IMR-90 (cell line): ENCODE measurements at regions not wholly inside any gene's neighbourhood (a gene's known extent, or its start where the extent isn't known, plus 50 kb on each side); places are given as distances from the start of the nearest gene placed in this dataset.

ENCODE experiments used
- ATAC-seq: fragments of 200-7000 bp; cut with Tn5 transposase; 2 replicates; pipeline ENCODE4 v1.9.1; 2020; ENCODE audit warnings: low read depth, mild to moderate bottlenecking, moderate library complexity
- BruUV-seq: library from RNA; stranded (reverse); fragments of 400-500 nt; replicated peaks from 2 replicates; lab custom pipeline; 2021; lab: Mats Ljungman, UMichigan
- CTCF ChIA-PET: fragments of 300-600 bp; formaldehyde crosslinking; extraction: SDS; loops from one replicate; lab custom pipeline; 2021; ENCODE audit warnings: antibody characterized with exemption; lab: Yijun Ruan, JAX
- POLR2A ChIA-PET: fragments of 300-600 bp; sonication (Branson Sonifier 250); formaldehyde crosslinking; loops from one replicate; lab custom pipeline; 2022; ENCODE audit warnings: antibody characterized with exemption; ENCODE audit not compliant: unreplicated experiment; lab: Charles Lee
- DNase-seq: peaks from one replicate; pipeline ENCODE4 v3.0.0; 2013
- H2AFZ ChIP-seq: replicated peaks from 2 replicates; pipeline ENCODE3; 2013; ENCODE audit warnings: low read length, mild to moderate bottlenecking; ENCODE audit not compliant: poor library complexity
- H2AK5ac ChIP-seq: 2 replicates; pipeline ENCODE4 v1.6.1; 2013; ENCODE audit warnings: low read depth, low read length, inconsistent platforms
- H2AK9ac ChIP-seq: replicated peaks from 2 replicates; pipeline ENCODE3; 2013; ENCODE audit warnings: mild to moderate bottlenecking, low read depth, low read length, moderate library complexity; ENCODE audit not compliant: poor library complexity
- H2BK120ac ChIP-seq: 2 replicates; pipeline ENCODE4 v1.6.1; 2013; ENCODE audit warnings: low read depth, low read length, inconsistent platforms
- H2BK15ac ChIP-seq: 3 replicates; pipeline ENCODE4 v1.6.1; 2013; ENCODE audit warnings: low read depth, low read length, inconsistent platforms
- H2BK20ac ChIP-seq: 2 replicates; pipeline ENCODE4 v1.6.1; 2013; ENCODE audit warnings: low read depth, mild to moderate bottlenecking, inconsistent platforms, low read length, moderate library complexity
- H2BK5ac ChIP-seq: 2 replicates; pipeline ENCODE4 v1.6.1; 2013; ENCODE audit warnings: mild to moderate bottlenecking, low read depth, low read length, inconsistent platforms; ENCODE audit not compliant: poor library complexity, severe bottlenecking
- H3K14ac ChIP-seq: replicated peaks from 2 replicates; pipeline ENCODE4 v1.6.1; 2013; ENCODE audit warnings: low read depth, low read length, inconsistent platforms
- H3K18ac ChIP-seq: 2 replicates; pipeline ENCODE4 v1.6.1; 2013; ENCODE audit warnings: low read depth, low read length, control low read depth
- H3K23ac ChIP-seq: 2 replicates; pipeline ENCODE4 v1.6.1; 2013; ENCODE audit warnings: low read depth, low read length, inconsistent platforms
- H3K27ac ChIP-seq: 2 replicates; pipeline ENCODE4 v1.5.1; 2013; ENCODE audit warnings: mild to moderate bottlenecking, control low read depth, low read length; ENCODE audit not compliant: insufficient read depth
- H3K27me3 ChIP-seq: 2 replicates; pipeline ENCODE4 v1.6.1; 2013; ENCODE audit warnings: low read length; ENCODE audit not compliant: control insufficient read depth, insufficient read depth
- H3K36me3 ChIP-seq: 2 replicates; pipeline ENCODE4 v1.6.1; 2013; ENCODE audit warnings: low read length, mixed read lengths; ENCODE audit not compliant: control insufficient read depth, insufficient read depth
- H3K4ac ChIP-seq: 2 replicates; pipeline ENCODE4 v1.6.1; 2013; ENCODE audit warnings: low read depth, low read length, inconsistent platforms
- H3K4me1 ChIP-seq: 2 replicates; pipeline ENCODE4 v1.6.1; 2013; ENCODE audit warnings: low read length, mixed read lengths; ENCODE audit not compliant: control insufficient read depth, insufficient read depth
- H3K4me2 ChIP-seq: 2 replicates; pipeline ENCODE4 v1.6.1; 2013; ENCODE audit warnings: low read depth, mild to moderate bottlenecking, control low read depth, low read length, moderate library complexity
- H3K4me3 ChIP-seq: 2 replicates; pipeline ENCODE4 v1.5.1; 2013; ENCODE audit warnings: low read depth, mild to moderate bottlenecking, control low read depth, low read length, moderate library complexity; ENCODE audit not compliant: insufficient read depth
- H3K56ac ChIP-seq: 2 replicates; pipeline ENCODE4 v1.6.1; 2013; ENCODE audit warnings: low read length, inconsistent platforms; ENCODE audit not compliant: insufficient read depth; ENCODE audit errors: extremely low read depth
- H3K79me1 ChIP-seq, 2 experiments: 2 replicates each; pipeline ENCODE4 v1.6.1; 2013; ENCODE audit warnings: low read length in 2 of 2, inconsistent platforms in 1 of 2, low read depth in 1 of 2
- H3K9ac ChIP-seq: 2 replicates; pipeline ENCODE4 v1.6.1; 2013; ENCODE audit warnings: low read depth, low read length, control low read depth
- H3K9me1 ChIP-seq: 2 replicates; pipeline ENCODE4 v1.6.1; 2013; ENCODE audit warnings: low read length, inconsistent platforms; ENCODE audit not compliant: insufficient read depth
- H3K9me3 ChIP-seq: 2 replicates; pipeline ENCODE4 v1.6.1; 2013; ENCODE audit warnings: low read length; ENCODE audit not compliant: control insufficient read depth, insufficient read depth
- H4K20me1 ChIP-seq: 2 replicates; pipeline ENCODE4 v1.6.1; 2013; ENCODE audit warnings: low read length, inconsistent platforms; ENCODE audit not compliant: insufficient read depth
- H4K5ac ChIP-seq: 2 replicates; pipeline ENCODE4 v1.6.1; 2013; ENCODE audit warnings: mild to moderate bottlenecking, low read depth, low read length, control low read depth
- H4K8ac ChIP-seq, 2 experiments: 2 replicates each; pipeline ENCODE4 v1.6.1; 2013; ENCODE audit warnings: low read depth in 2 of 2, low read length in 2 of 2, control low read depth in 1 of 2, inconsistent platforms in 1 of 2
- H4K91ac ChIP-seq: 2 replicates; pipeline ENCODE4 v1.6.1; 2013; ENCODE audit warnings: low read depth, low read length, inconsistent platforms; ENCODE audit not compliant: insufficient read depth
- BHLHE40 ChIP-seq: fragments of 150-350 bp; IDR thresholded peaks from 2 replicates; pipeline ENCODE4 v1.6.1; 2016; ENCODE audit warnings: mild to moderate bottlenecking, low read depth, low read length
- CEBPB ChIP-seq: IDR thresholded peaks from 2 replicates; pipeline ENCODE4 v1.6.1; 2012; ENCODE audit warnings: low read depth, low read length, improper control_type of control experiment
- CTCF ChIP-seq: conservative IDR thresholded peaks from 2 replicates; pipeline ENCODE4 v1.5.1; 2012; ENCODE audit warnings: mild to moderate bottlenecking, low read depth, low read length, improper control_type of control experiment
- FOS ChIP-seq: fragments of 150-350 bp; IDR thresholded peaks from 2 replicates; pipeline ENCODE4 v1.6.1; 2016; ENCODE audit warnings: low read depth, low read length
- MAFK ChIP-seq: IDR thresholded peaks from 2 replicates; pipeline ENCODE4 v1.6.1; 2012; ENCODE audit warnings: low read depth, low read length, improper control_type of control experiment
- NFE2L2 ChIP-seq: fragments of 150-350 bp; IDR thresholded peaks from 2 replicates; pipeline ENCODE4 v1.6.1; 2016; ENCODE audit warnings: low read depth, mild to moderate bottlenecking, low read length
- POLR2A ChIP-seq: IDR thresholded peaks from 2 replicates; pipeline ENCODE4 v1.6.1; 2012; ENCODE audit warnings: mild to moderate bottlenecking, low read depth, low read length
- RFX5 ChIP-seq: IDR thresholded peaks from 2 replicates; pipeline ENCODE4 v1.8.0; 2012; ENCODE audit warnings: low read depth, mild to moderate bottlenecking, low read length, moderate library complexity
- SMC3 ChIP-seq: fragments of 150-350 bp; IDR thresholded peaks from 2 replicates; pipeline ENCODE4 v1.6.1; 2016; ENCODE audit warnings: low read depth, mild to moderate bottlenecking, antibody characterized with exemption, low read length, moderate library complexity
- WGBS, 2 experiments: methylation state at CpG; one replicate each; pipeline versions ENCODE4 v1.1.5 to v1.1.7; 2013; ENCODE audit warnings: missing lambda C conversion rate in 2 of 2; ENCODE audit not compliant: insufficient read length in 1 of 2; ENCODE audit errors: extremely low coverage in 2 of 2; 5-methylcytosine and 5-hydroxymethylcytosine counted together
- dilution Hi-C: fragments of 300-500 bp; cut with HindIII; formaldehyde crosslinking; loops from one replicate; pipeline ENCODE4 v1.14.3; 2018; ENCODE audit warnings: low sequenced_read_pairs; ENCODE audit not compliant: unreplicated experiment
- in situ Hi-C: fragments of 300-500 bp; cut with MboI; formaldehyde crosslinking; loops from 3 replicates; pipeline ENCODE4 v1.14.3; 2019; ENCODE audit warnings: low sequenced_read_pairs, inconsistent platforms, mixed read lengths
- intact Hi-C: fragments of 100-400 bp; cut with micrococcal nuclease; formaldehyde crosslinking; loops from 2 replicates; pipeline ENCODE4 v1.10.0; 2022

DNA sequence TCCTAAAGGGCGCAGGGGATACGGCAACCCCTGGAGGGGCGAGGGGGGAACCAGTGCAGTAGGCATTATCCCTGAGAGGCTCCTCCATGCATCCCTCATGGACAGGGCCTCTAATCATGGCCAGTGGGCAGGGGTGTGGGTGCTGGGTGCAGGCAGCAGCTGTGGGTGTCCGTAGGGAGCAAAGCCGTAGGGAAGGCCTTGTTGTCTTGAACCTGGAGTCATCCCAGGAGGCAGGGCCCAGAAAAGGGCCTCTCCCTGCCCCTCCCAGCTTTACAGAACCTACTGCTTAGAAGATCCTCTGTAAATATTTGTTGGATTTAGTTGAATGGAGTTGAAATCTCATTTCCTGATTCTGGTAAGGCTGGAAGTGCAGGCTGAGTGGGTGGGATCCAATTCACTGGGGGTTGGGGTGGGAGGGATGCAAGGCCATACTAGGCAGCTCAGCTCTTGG, 207.0 kb upstream of the HAAO start:
- H3K4ac ChIP-seq, result no peak overlapping the region
- no peak overlapping the region for H2BK120ac ChIP-seq
- H3K9me3 ChIP-seq, result no peaks in the 10 kb centered on the region
- no peak overlapping the region for H3K4me3 ChIP-seq
- no peak overlapping the region for H3K4me2 ChIP-seq
- no TSS peak for BruUV-seq
- POLR2A ChIA-PET, result no interaction called here
- 80% methylated on average over 2 of the region's 5 CpGs; no CpG with 5 or more reads in 1 of the 2 experiments for WGBS, 2 experiments
- H3K27me3 ChIP-seq, result no peaks in the 10 kb centered on the region
- intact Hi-C loops, result no loop called here
- no peak overlapping the region for H2BK20ac ChIP-seq
- no peak overlapping the region for H3K27ac ChIP-seq
- CTCF ChIA-PET, result no interaction called here
- TF ChIP-seq BHLHE40, result no peak
- no peak for TF ChIP-seq FOS
- no peak for TF ChIP-seq CEBPB
- TF ChIP-seq CTCF, result no peak
- no peak for TF ChIP-seq POLR2A
- TF ChIP-seq MAFK, result no peak
- TF ChIP-seq NFE2L2, result no peak
- no peak for TF ChIP-seq SMC3
- TF ChIP-seq RFX5, result no peak
- no peak overlapping the region for H2AK9ac ChIP-seq
- no peak overlapping the region for H2BK5ac ChIP-seq
- no peak overlapping the region for H4K5ac ChIP-seq
- in situ Hi-C loops, result no loop called here
- H3K56ac ChIP-seq, result no peak overlapping the region
- no peaks in the 10 kb centered on the region for H3K79me1 ChIP-seq
- no peak overlapping the region for H3K18ac ChIP-seq
- no peaks in the 10 kb centered on the region for H3K4me1 ChIP-seq
- no peak overlapping the region for H3K9ac ChIP-seq
- H4K8ac ChIP-seq, result no peak overlapping the region
- H3K36me3 ChIP-seq, result no peaks in the 10 kb centered on the region
- DNase-seq (no peak), ATAC-seq (no peak)
- peaks cover 3% of the 10 kb centered on the region; the same call in 1 of the 2 replicates for H3K9me1 ChIP-seq
- H2AFZ ChIP-seq, result no peak overlapping the region
- no peak overlapping the region for H4K91ac ChIP-seq
- dilution Hi-C loops, result no loop called here
- H3K23ac ChIP-seq, result no peak overlapping the region
- no peak overlapping the region for H2BK15ac ChIP-seq
- H3K14ac ChIP-seq, result no peak overlapping the region
- H4K20me1 ChIP-seq, result no peaks in the 10 kb centered on the region
- H2AK5ac ChIP-seq, result no peak overlapping the region
